ENCODE measurements at regions not wholly inside any gene's neighbourhood (a gene's known extent, or its start where the extent isn't known, plus 50 kb on each side); places are given as distances from the start of the nearest gene placed in this dataset.

- no peak for TF ChIP-seq POLR2A (IDR thresholded peaks at IDR 0.05)
- no peak for TF ChIP-seq CTCF (IDR thresholded peaks at IDR 0.05)
Measured at GRCh38 chr9:30201024-30201423, 2183.4 kb upstream of the ACO1 start.

All from testis (tissue), 2 donors.